ENCODE measurements at regions not wholly inside any gene's neighbourhood (a gene's known extent, or its start where the extent isn't known, plus 50 kb on each side); places are given as distances from the start of the nearest gene placed in this dataset.

GRCh38 chr6:150686566-150686965 is 86.9 kb downstream of the PLEKHG1 start:
- TF ChIP-seq POLR2AphosphoS5 (IDR thresholded peaks at IDR 0.05) (no peak), POLR2A (IDR thresholded peaks at IDR 0.05) (no peak)

Data from gastroesophageal sphincter (tissue), 2 donors.